Trophoblast cell (in vitro differentiated cells and primary cell): ENCODE measurements at regions not wholly inside any gene's neighbourhood (a gene's known extent, or its start where the extent isn't known, plus 50 kb on each side); places are given as distances from the start of the nearest gene placed in this dataset.

ENCODE experiments used
- DNase-seq, 2 donors: peaks; one replicate each; pipeline ENCODE4 v3.0.0-alpha.2; 2016
- H2AFZ ChIP-seq: 2 replicates; pipeline ENCODE4 v1.6.1; 2013; ENCODE audit warnings: low read length, moderate library complexity, mild to moderate bottlenecking; ENCODE audit not compliant: insufficient read depth, poor library complexity
- H2AK5ac ChIP-seq: 2 replicates; pipeline ENCODE4 v1.6.1; 2013; ENCODE audit warnings: mild to moderate bottlenecking, low read length
- H2BK120ac ChIP-seq: 2 replicates; pipeline ENCODE4 v1.6.1; 2013; ENCODE audit warnings: low read length, mild to moderate bottlenecking, moderate library complexity; ENCODE audit not compliant: insufficient read depth, poor library complexity
- H2BK12ac ChIP-seq: 2 replicates; pipeline ENCODE4 v1.6.1; 2013; ENCODE audit warnings: mild to moderate bottlenecking, low read length, moderate library complexity
- H2BK5ac ChIP-seq: 2 replicates; pipeline ENCODE4 v1.6.1; 2013; ENCODE audit warnings: low read length, low read depth, moderate library complexity, mild to moderate bottlenecking; ENCODE audit not compliant: poor library complexity
- H3K14ac ChIP-seq: 2 replicates; pipeline ENCODE4 v1.6.1; 2013; ENCODE audit warnings: mild to moderate bottlenecking, low read length
- H3K18ac ChIP-seq: 2 replicates; pipeline ENCODE4 v1.6.1; 2013; ENCODE audit warnings: mild to moderate bottlenecking, low read length
- H3K23ac ChIP-seq: 2 replicates; pipeline ENCODE4 v1.6.1; 2013; ENCODE audit warnings: low read length
- H3K27ac ChIP-seq: 2 replicates; pipeline ENCODE4 v1.5.1; 2013; ENCODE audit warnings: low read depth, mild to moderate bottlenecking, inconsistent platforms, low read length, moderate library complexity
- H3K27me3 ChIP-seq: 2 replicates; pipeline ENCODE4 v1.6.1; 2013; ENCODE audit warnings: inconsistent platforms, mild to moderate bottlenecking, low read length, moderate library complexity; ENCODE audit not compliant: insufficient read depth
- H3K36me3 ChIP-seq, 2 experiments: 1 replicate in 1 of 2; 2 replicates in 1 of 2; pipeline ENCODE4 v1.6.1; 2013; ENCODE audit warnings: low read length in 2 of 2, mild to moderate bottlenecking in 2 of 2, moderate library complexity in 1 of 2; ENCODE audit not compliant: insufficient read depth in 2 of 2, control insufficient read depth in 1 of 2
- H3K4ac ChIP-seq: 2 replicates; pipeline ENCODE4 v1.6.1; 2013; ENCODE audit warnings: low read depth, mild to moderate bottlenecking, low read length, moderate library complexity
- H3K4me1 ChIP-seq, 2 experiments: 1 replicate in 1 of 2; 2 replicates in 1 of 2; pipeline ENCODE4 v1.6.1; 2013; ENCODE audit warnings: low read length in 2 of 2, mild to moderate bottlenecking in 2 of 2, moderate library complexity in 1 of 2; ENCODE audit not compliant: insufficient read depth in 2 of 2, control insufficient read depth in 1 of 2
- H3K4me2 ChIP-seq: 2 replicates; pipeline ENCODE4 v1.6.1; 2013; ENCODE audit warnings: inconsistent platforms, mild to moderate bottlenecking, low read length, moderate library complexity
- H3K4me3 ChIP-seq: 2 replicates; pipeline ENCODE4 v1.5.1; 2013; ENCODE audit warnings: mild to moderate bottlenecking, low read depth, low read length, inconsistent platforms
- H3K79me1 ChIP-seq: one replicate; pipeline ENCODE4 v1.6.1; 2013; ENCODE audit warnings: low read length
- H3K79me2 ChIP-seq: 2 replicates; pipeline ENCODE4 v1.6.1; 2013; ENCODE audit warnings: low read length, mild to moderate bottlenecking; ENCODE audit not compliant: control insufficient read depth, insufficient read depth, poor library complexity
- H3K9ac ChIP-seq: 2 replicates; pipeline ENCODE4 v1.6.1; 2013; ENCODE audit warnings: mild to moderate bottlenecking, low read length
- H3K9me3 ChIP-seq: 2 replicates; pipeline ENCODE4 v1.6.1; 2013; ENCODE audit warnings: low read depth, mild to moderate bottlenecking, control low read depth, inconsistent platforms, low read length; ENCODE audit not compliant: insufficient read depth
- H4K12ac ChIP-seq: 2 replicates; pipeline ENCODE4 v1.6.1; 2013; ENCODE audit warnings: low read depth, mild to moderate bottlenecking, low read length, moderate library complexity
- H4K8ac ChIP-seq: 2 replicates; pipeline ENCODE4 v1.6.1; 2013; ENCODE audit warnings: low read depth, mild to moderate bottlenecking, low read length, moderate library complexity
- H4K91ac ChIP-seq: one replicate; pipeline ENCODE4 v1.6.1; 2013; ENCODE audit warnings: low read depth, mild to moderate bottlenecking, low read length, moderate library complexity
- WGBS: extraction: QIAGEN DNeasy Blood & Tissue Kit; methylation state at CpG from one replicate; pipeline ENCODE4 v1.1.7; 2013; ENCODE audit warnings: missing lambda C conversion rate; ENCODE audit not compliant: insufficient read length, insufficient coverage; ENCODE audit errors: extremely low coverage; 5-methylcytosine and 5-hydroxymethylcytosine counted together

DNA sequence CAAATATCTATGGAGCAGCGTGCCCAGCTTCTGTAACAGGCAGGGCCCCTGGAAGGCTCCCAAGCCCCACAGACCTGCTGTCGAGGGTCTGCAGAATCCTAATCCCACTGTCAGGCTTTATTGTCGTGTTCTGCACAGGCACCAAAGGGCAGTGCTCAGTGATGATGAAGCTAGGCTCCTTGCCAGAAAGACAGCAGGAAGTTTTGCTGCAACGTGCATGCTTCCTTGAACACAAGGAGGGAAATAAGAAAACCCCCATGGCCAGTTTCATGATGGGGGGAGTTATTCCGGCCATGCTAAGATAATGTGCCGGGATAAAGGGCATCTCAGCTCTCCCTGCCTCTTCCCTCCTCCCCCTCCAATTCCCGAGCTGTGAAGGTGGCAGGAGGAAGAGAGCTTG, 109.4 kb upstream of the KCNG1 start:
- no peaks in the 10 kb centered on the region for H3K9me3 ChIP-seq
- H2AK5ac ChIP-seq, result peak overlapping the region; percentile 9
- H3K4me3 ChIP-seq, result no peak overlapping the region
- H2BK12ac ChIP-seq, result no peak overlapping the region
- no CpG with 5 or more reads among the region's 7 CpGs for WGBS
- H4K8ac ChIP-seq, result no peak overlapping the region
- no peak overlapping the region for H3K27ac ChIP-seq
- H3K4me2 ChIP-seq, result no peak overlapping the region
- H2AFZ ChIP-seq, result no peak overlapping the region
- no peak for DNase-seq
- no peak overlapping the region for H4K12ac ChIP-seq
- no peaks in the 10 kb centered on the region for H3K27me3 ChIP-seq
- peaks cover 7% of the 10 kb centered on the region for H3K79me1 ChIP-seq
- H2BK5ac ChIP-seq, result no peak overlapping the region
- H3K4ac ChIP-seq, result no peak overlapping the region
- no peak overlapping the region for H3K9ac ChIP-seq
- no peaks in the 10 kb centered on the region for H3K79me2 ChIP-seq
- no peak overlapping the region for H3K23ac ChIP-seq
- peaks cover 8 to 25% of the 10 kb centered on the region in 2 experiments for H3K4me1 ChIP-seq
- no peak overlapping the region for H3K14ac ChIP-seq
- H4K91ac ChIP-seq, result no peak overlapping the region
- H2BK120ac ChIP-seq, result no peak overlapping the region
- H3K36me3 ChIP-seq, result no peaks in the 10 kb centered on the region
- H3K18ac ChIP-seq, result no peak overlapping the region

DNA sequence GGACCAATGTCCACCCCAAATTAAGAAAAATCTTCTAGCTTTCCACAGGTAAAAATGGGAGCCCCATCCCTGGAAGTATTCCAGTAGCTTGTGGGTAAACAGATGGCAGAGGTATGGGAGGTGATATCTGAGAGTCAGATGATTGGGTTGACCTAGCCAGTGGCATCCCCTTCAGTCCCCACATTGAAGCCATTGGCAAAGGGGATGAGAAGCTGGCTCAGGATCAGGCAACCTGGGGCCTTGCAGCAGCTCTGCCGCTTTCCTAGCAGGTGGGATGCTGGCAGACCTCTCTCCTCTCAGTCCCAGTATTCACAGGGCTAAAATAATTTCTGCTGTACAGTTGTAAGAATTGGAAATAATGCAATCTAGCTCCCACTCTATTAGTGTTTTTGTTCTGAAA, 108.9 kb upstream of the KCNG1 start:
- H3K36me3 ChIP-seq, result no peaks in the 10 kb centered on the region
- H3K14ac ChIP-seq, result no peak overlapping the region
- no peak overlapping the region for H2BK5ac ChIP-seq
- H3K79me1 ChIP-seq, result peaks cover 7% of the 10 kb centered on the region
- peaks cover 8 to 25% of the 10 kb centered on the region in 2 experiments for H3K4me1 ChIP-seq
- no peaks in the 10 kb centered on the region for H3K79me2 ChIP-seq
- H3K9ac ChIP-seq, result no peak overlapping the region
- H3K27me3 ChIP-seq, result no peaks in the 10 kb centered on the region
- H3K4ac ChIP-seq, result no peak overlapping the region
- no peak overlapping the region for H4K91ac ChIP-seq
- no CpG with 5 or more reads among the region's 1 CpG for WGBS
- H3K23ac ChIP-seq, result no peak overlapping the region
- no peak overlapping the region for H2BK12ac ChIP-seq
- H3K27ac ChIP-seq, result no peak overlapping the region
- H4K12ac ChIP-seq, result no peak overlapping the region
- H3K4me2 ChIP-seq, result no peak overlapping the region
- no peak overlapping the region for H3K18ac ChIP-seq
- H4K8ac ChIP-seq, result no peak overlapping the region
- no peak for DNase-seq
- no peak overlapping the region for H2BK120ac ChIP-seq
- H3K4me3 ChIP-seq, result no peak overlapping the region
- H3K9me3 ChIP-seq, result no peaks in the 10 kb centered on the region
- no peak overlapping the region for H2AFZ ChIP-seq
- no peak overlapping the region for H2AK5ac ChIP-seq

DNA sequence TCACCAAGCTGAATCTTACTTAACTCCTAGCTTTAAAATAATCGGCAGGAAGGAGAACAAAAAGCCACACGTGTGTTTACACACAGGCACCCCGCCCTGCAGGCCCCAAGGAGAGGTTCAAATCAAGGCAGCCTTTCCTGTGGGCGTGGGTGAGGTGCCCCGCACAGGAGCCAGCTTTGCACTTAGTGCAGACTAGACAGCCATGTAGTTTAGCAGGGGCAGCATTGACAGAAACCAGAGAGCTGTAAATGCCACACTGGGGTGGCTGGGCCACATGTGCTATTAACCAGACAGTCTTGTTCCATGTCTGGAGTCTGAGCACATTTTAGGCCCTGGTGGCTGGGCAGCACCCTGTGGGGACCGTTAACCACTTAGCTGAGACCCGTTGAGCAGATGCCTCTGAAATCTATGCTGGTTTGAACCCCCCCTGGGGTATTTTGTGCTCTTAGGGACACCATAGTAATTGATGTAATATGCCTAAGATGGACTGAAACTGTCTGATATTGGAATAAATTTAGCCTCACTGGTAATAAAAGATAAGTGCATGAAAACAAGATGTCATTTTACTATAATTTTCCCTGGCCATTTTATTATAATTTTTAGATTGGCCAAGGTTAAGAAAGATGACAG, 106.4 kb upstream of the KCNG1 start:
- Histone ChIP-seq H2AFZ (no peak overlapping the region), H3K36me3 (no peaks in the 10 kb centered on the region), H3K23ac (no peak overlapping the region), H4K91ac (no peak overlapping the region), H2BK5ac (no peak overlapping the region), H3K79me1 (peaks cover 7% of the 10 kb centered on the region), H3K4me3 (no peak overlapping the region), H3K18ac (no peak overlapping the region), H3K27me3 (no peaks in the 10 kb centered on the region), H4K8ac (no peak overlapping the region), H3K9ac (no peak overlapping the region), H4K12ac (no peak overlapping the region), H3K79me2 (no peaks in the 10 kb centered on the region), H2BK120ac (peak overlapping the region; percentile 20), H3K4ac (no peak overlapping the region), H2BK12ac (no peak overlapping the region), H3K4me2 (peak overlapping the region; percentile 18), H3K14ac (no peak overlapping the region), H3K27ac (peak overlapping the region; percentile 18), H3K9me3 (no peaks in the 10 kb centered on the region), H3K4me1 (peaks cover 10 to 29% of the 10 kb centered on the region in 2 experiments), H2AK5ac (no peak overlapping the region)
- DNase-seq, result no peak
- WGBS, result no CpG with 5 or more reads among the region's 7 CpGs

GRCh38 chr20:51128198-51128597, 105.3 kb upstream of the KCNG1 start:
- no peak for DNase-seq
- Histone ChIP-seq H3K4me2 (no peak overlapping the region), H3K23ac (no peak overlapping the region), H2BK12ac (no peak overlapping the region), H3K4ac (no peak overlapping the region), H3K9me3 (no peaks in the 10 kb centered on the region), H3K14ac (no peak overlapping the region), H3K79me1 (peaks cover 7% of the 10 kb centered on the region), H3K27ac (no peak overlapping the region), H3K27me3 (no peaks in the 10 kb centered on the region), H3K36me3 (no peaks in the 10 kb centered on the region), H2BK5ac (no peak overlapping the region), H2AK5ac (peak overlapping the region; percentile 47), H3K4me3 (no peak overlapping the region), H4K91ac (peak overlapping the region; percentile 11), H2BK120ac (no peak overlapping the region), H3K4me1 (peaks cover 10 to 29% of the 10 kb centered on the region in 2 experiments), H3K18ac (no peak overlapping the region), H2AFZ (no peak overlapping the region), H3K9ac (no peak overlapping the region), H4K12ac (no peak overlapping the region), H4K8ac (no peak overlapping the region), H3K79me2 (no peaks in the 10 kb centered on the region)
- WGBS, result no CpG with 5 or more reads among the region's 4 CpGs
